Urinary bladder (tissue), 3 donors: ENCODE measurements at regions not wholly inside any gene's neighbourhood (a gene's known extent, or its start where the extent isn't known, plus 50 kb on each side); places are given as distances from the start of the nearest gene placed in this dataset.

ENCODE experiments used
- DNase-seq: peaks from one replicate; pipeline ENCODE4 v3.0.0-alpha.2; 2015; ENCODE audit errors: extremely low spot score
- H3K27ac ChIP-seq: one replicate; pipeline ENCODE4 v1.5.1; 2013; ENCODE audit warnings: low read depth, mild to moderate bottlenecking, moderate library complexity
- H3K36me3 ChIP-seq: one replicate; pipeline ENCODE4 v1.6.1; 2013; ENCODE audit warnings: mild to moderate bottlenecking, moderate library complexity; ENCODE audit not compliant: insufficient read depth
- H3K4me1 ChIP-seq: one replicate; pipeline ENCODE4 v1.6.1; 2013; ENCODE audit warnings: mild to moderate bottlenecking, moderate library complexity; ENCODE audit not compliant: insufficient read depth
- H3K4me3 ChIP-seq: one replicate; pipeline ENCODE4 v1.5.1; 2013; ENCODE audit warnings: low read depth, low read length
- WGBS: extraction: QIAGEN DNeasy Blood & Tissue Kit; methylation state at CpG from one replicate; pipeline ENCODE4 v1.1.7; 2013; 5-methylcytosine and 5-hydroxymethylcytosine counted together
- donor health status: healthy with polysubstance abuse.
- donor health status: healthy.

DNA sequence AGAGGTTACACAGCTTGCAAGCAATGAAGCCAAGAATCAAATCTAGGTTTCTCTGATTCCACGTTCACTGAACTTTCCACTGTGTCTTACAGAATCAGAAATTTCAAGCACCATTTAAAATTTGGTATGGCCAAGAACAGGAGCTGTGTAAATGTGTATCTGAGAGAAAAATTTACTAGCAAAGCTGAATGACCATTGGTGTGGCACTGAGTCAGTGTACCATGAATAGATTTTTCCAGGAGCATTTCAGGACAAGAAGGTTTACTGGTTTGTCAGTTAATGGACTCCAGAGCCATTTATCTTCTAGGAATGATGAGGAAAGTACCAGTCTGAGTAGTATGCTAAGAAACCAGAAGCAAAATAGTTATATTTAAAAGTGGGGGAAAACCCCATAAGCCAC is 269.4 kb upstream of the FAT3 start:
- Histone ChIP-seq H3K27ac (no peak overlapping the region), H3K36me3 (no peaks in the 10 kb centered on the region), H3K4me1 (no peaks in the 10 kb centered on the region), H3K4me3 (no peak overlapping the region)
- DNase-seq, result no peak
- 24% methylated on average over 1 of the region's 1 CpG for WGBS

DNA sequence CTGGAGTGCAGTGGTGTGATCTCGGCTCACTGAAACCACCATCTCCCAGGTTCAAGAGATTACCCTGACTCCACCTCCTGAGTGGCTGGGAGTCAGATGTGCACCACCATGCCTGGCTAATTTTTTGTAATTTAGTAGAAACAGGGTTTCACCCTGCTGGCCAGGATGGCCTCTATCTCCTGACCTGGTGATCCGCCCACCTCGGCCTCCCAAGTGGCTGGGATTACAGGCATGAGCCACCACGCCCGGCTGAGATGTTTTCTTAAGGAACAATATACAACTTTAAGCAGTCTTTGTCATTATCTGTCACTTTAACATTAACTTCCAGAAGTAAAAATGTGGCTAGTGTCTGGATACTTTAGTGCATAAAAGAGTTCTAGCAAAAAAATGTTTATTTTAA is 272.6 kb upstream of the FAT3 start:
- Histone ChIP-seq H3K27ac (no peak overlapping the region), H3K36me3 (no peaks in the 10 kb centered on the region), H3K4me3 (no peak overlapping the region), H3K4me1 (peaks cover 2% of the 10 kb centered on the region)
- no peak for DNase-seq
- WGBS, result 96% methylated on average over 5 of the region's 5 CpGs

DNA sequence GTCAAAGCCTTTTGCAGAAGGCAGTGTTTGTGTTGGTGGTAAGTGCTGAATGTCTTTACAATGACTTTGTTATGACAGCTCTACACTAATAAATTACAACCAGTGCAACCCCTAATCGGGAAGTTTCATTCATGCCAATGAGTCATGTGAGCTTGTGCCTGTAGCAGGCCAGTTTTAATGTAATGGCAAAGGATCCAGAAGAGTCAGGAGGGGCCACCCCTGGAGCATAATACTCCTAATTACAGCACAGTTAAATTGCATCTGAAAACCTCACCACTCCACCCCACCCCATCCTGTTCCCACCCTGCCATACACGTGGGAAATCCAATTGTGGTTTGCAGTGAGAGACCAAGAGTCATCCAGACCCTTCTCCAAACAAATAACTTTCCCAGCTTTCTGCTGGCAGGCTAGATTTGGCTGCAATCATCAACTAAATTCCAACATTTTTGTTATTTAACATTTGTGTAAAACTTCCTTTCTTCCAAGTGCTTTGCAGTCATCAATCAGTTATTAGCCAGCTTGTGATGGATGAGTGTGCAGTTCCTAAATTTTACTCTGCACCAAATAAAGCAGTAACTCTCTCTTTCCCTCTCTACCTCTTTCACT is 277.3 kb upstream of the FAT3 start:
- Histone ChIP-seq H3K36me3 (no peaks in the 10 kb centered on the region), H3K4me1 (peaks cover 2% of the 10 kb centered on the region), H3K4me3 (no peak overlapping the region), H3K27ac (no peak overlapping the region)
- no peak for DNase-seq
- WGBS, result under 1% methylated on average over 2 of the region's 2 CpGs

DNA sequence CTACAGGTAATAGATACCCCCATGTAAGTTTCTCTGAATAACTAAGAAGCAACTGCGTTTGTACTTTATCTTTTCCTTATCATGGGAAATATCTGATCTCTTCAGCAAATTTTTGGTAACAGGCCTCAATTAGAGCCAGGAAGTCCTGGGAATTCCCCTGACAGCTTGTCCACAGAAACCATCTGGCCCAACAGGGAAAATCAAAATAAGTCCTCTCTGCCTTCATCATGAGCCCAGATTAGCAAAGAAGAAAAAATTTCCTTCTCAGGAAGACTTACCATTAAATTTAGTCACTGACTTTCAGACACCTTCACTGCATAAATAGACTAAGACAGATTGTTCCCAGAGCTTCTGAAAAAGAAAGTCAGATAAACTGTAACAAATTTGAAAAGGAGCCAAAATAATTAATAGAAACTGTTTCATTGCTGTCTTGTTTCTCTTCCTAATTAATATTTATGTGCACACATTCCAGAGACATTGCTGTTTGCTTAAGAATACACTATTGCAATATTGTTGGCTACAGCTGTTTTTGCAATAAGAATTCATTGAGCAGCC is 278.1 kb upstream of the FAT3 start:
- Histone ChIP-seq H3K4me3 (no peak overlapping the region), H3K36me3 (no peaks in the 10 kb centered on the region), H3K27ac (no peak overlapping the region), H3K4me1 (peaks cover 2% of the 10 kb centered on the region)
- 19% methylated on average over 1 of the region's 1 CpG for WGBS
- DNase-seq, result no peak

DNA sequence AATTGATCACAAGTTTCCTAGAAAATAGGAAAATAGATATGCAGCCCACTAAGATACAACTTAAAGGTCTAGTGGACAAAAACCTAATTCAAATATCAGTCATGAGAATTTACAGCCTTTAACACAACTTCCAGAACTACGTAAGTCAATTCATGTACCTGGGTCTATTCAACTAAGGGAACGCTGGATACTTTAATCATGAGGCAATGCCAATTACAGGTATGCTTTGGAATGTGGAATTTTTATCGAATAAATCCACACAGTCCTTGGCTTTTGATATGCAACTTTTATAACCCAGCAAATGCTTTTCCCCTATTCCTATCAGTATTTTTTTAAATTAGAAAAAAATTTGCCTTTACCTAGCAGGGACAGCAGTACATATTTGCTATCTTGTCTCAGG is 289.5 kb upstream of the FAT3 start:
- no peak for DNase-seq
- no peaks in the 10 kb centered on the region for H3K4me1 ChIP-seq
- H3K4me3 ChIP-seq, result no peak overlapping the region
- H3K36me3 ChIP-seq, result no peaks in the 10 kb centered on the region
- no peak overlapping the region for H3K27ac ChIP-seq
- WGBS, result 96% methylated on average over 3 of the region's 3 CpGs

DNA sequence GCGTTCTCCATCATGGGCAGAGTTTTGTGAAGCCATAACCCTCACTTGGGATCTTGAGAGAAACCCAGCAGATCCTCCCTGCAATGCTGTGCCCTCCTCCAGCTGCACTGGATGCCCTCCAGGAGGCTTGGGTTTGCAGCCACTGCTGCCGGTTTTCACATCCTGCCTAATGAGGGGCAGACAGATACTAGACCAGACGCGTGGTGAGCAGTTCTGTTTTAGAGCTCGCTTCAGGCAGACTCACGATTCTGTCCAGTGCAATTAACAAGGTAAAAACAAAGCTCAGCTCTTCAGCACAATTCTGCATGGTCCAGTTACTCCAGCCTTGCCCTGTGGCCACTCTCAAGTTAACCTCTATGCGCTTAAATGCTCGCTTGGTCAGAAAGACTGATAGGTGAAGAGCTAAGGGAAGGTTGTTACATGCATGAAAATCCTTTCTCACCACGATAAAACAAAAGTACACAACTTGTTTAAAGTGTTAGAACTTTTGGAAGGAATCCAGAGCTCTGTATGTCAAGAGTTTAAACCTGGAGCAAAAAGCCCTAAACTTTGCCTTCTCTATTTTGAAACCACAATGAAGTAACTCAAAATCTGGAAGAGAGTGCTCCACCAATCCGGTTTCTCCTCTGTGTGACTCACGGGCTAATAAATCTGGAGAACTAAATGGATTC is 292.3 kb upstream of the FAT3 start:
- no peak overlapping the region for H3K27ac ChIP-seq
- H3K4me3 ChIP-seq, result no peak overlapping the region
- DNase-seq, result no peak
- 57% methylated on average over 11 of the region's 11 CpGs for WGBS
- no peaks in the 10 kb centered on the region for H3K4me1 ChIP-seq
- no peaks in the 10 kb centered on the region for H3K36me3 ChIP-seq

DNA sequence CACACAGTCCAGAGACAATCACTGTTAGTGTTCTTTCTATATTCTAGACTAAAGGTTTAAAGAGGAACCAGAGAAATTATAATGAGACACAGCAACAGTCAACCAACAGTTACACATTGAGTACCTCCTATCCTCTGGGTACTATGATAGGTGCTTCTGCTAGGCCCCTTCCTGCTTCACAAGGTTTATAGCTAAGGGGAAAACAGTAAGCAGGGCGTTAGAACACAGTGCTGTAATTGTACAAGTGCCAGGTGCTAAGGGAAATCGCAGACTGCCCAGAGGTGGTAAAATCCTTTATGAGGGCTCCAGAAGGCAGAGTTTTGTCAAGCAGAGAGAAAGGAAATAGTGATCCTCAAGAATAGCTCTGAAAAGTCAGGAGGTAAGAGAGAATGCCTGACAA is 297.2 kb upstream of the FAT3 start:
- whole genome bisulfite sequencing, result 65% methylated on average over 2 of the region's 2 CpGs
- Histone ChIP-seq H3K4me1 (no peaks in the 10 kb centered on the region), H3K4me3 (no peak overlapping the region), H3K27ac (no peak overlapping the region), H3K36me3 (no peaks in the 10 kb centered on the region)
- DNase-seq, result no peak

DNA sequence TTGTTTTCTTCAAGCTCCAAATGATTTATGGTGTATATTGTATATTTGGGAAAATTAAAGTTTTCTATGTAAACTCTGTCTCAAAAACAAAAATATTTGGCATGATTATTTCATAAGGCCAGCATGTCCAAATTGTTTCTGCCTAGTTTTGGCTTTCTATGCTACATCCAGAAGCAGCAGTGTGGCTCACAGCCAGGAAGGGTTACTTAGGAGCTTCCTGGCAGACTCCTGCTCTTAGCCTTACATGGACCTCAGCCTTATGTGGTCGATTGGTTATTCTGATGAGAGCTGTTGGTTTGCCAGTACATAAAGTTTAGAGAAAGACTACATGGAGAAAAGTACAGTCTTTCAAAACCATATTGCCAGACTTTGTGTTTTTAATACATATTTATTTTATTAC is 297.7 kb upstream of the FAT3 start:
- no peak for DNase-seq
- Histone ChIP-seq H3K4me1 (no peaks in the 10 kb centered on the region), H3K27ac (no peak overlapping the region), H3K36me3 (no peaks in the 10 kb centered on the region), H3K4me3 (no peak overlapping the region)
- 21% methylated on average over 1 of the region's 1 CpG for WGBS

DNA sequence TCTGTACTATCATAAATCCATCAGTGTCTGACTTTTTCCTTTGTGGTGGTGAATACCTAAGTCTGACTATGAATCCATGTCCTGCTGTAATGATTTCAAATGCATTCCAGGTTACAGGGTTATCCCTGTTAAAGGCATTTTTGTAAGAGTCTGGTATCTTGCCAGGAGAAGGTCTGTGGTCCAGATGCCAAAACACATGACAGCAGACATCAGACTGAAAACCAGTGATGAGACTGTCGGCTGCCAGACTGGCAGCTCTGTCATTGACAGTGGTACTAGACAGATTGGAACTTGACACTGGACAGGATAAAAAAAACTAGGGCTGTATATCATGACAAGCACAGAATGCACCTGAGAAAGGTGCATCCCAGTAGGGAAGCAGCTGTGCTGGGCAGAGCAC is 301.8 kb upstream of the FAT3 start:
- H3K4me1 ChIP-seq, result no peaks in the 10 kb centered on the region
- no peak for DNase-seq
- H3K4me3 ChIP-seq, result no peak overlapping the region
- no peak overlapping the region for H3K27ac ChIP-seq
- 90% methylated on average over 1 of the region's 1 CpG for WGBS
- no peaks in the 10 kb centered on the region for H3K36me3 ChIP-seq

DNA sequence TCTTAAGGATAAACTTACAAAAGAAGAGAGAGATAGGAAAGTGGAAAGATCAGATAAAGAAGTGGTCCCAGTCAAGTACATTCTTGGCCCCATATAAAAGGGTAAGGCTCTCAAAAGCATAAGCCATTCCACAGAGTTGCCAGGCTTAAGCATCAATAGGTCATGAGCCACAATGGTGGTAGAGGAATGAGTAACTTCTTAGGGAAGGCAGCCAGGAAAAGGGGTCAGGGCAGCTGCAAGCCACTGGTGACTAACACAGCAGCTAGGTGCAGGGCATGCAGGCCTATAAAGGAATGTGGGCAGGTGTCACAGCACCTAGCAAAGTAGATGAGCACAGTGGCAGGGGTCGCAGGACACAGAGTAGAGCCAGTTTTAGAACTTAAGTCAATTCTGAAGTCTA is 302.6 kb upstream of the FAT3 start:
- 86% methylated on average over 1 of the region's 1 CpG for WGBS
- Histone ChIP-seq H3K4me1 (no peaks in the 10 kb centered on the region), H3K27ac (no peak overlapping the region), H3K36me3 (no peaks in the 10 kb centered on the region), H3K4me3 (no peak overlapping the region)
- DNase-seq, result no peak

DNA sequence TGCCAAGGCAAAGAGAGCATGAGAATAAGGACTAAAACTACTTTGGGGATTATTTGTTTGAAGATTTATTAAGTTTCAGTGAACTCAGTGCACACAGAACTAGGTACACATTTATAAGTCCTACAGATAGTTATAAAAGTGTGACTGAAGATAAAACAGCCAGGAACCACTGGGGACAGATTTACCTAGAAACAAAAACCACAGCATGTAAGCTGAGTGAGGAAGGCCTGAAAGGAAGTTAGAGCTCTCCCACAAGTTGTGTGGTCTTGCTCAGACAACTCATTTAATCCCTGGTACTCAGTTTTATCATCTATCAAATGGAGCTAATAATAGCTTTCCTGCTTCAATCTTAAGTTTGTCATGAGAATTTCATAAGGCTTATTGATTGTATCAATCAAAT is 311.2 kb upstream of the FAT3 start:
- Histone ChIP-seq H3K36me3 (no peaks in the 10 kb centered on the region), H3K27ac (no peak overlapping the region), H3K4me1 (no peaks in the 10 kb centered on the region), H3K4me3 (no peak overlapping the region)
- no peak for DNase-seq

DNA sequence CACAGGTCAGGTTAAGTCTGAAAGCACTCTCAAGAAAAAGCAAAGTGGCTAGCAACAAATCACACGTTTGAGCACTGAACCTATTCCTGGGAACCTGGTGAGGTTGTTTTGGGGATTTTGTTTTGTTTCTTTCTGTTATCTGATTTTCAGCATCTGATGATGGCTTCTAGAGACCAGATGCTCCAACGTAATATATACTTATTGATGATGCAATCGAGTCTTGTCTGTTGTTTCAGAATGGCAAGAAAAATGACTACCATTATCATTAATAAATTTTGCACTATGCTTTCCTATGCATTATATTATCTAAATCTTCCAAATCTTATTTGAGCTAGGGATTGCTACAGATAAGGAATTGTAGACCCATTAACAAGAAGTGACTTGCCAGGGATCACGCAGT is 312.3 kb upstream of the FAT3 start:
- Histone ChIP-seq H3K4me3 (no peak overlapping the region), H3K27ac (no peak overlapping the region), H3K36me3 (no peaks in the 10 kb centered on the region), H3K4me1 (no peaks in the 10 kb centered on the region)
- 72% methylated on average over 4 of the region's 4 CpGs for WGBS
- DNase-seq, result no peak

DNA sequence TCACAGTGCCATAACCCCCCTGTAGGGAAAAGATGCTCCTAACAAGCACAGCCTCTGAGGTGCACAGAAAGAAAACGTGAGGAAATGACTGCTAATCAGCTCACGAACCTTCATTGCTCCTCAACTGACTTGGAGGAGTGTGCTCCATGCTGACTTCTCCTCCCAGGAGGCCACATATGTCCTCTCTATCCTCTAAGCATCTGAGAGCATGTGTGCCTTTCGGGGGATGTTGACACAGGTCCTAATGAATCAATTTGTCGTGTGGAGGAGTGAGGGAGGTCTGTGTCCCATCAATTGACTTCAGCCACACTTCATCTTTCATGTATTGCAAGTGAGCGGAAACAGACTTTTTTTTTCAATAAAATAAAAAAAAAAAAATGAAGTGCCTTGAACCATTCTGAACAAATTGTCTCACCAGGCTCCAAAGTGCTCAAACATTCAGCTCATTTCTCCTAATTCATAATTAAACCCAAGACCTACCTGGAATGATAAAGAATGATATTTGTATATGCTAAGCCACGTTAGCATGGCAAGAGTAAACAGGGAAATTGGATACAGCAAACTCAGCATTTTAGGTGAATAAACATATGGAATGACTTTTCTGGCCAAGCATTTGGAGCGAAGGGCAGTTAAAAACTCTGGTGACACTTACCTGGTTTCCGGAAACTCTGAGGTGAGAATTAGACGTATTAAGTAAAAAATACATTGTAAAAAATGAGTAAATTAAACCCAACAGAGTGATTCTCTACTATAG is 317.6 kb upstream of the FAT3 start:
- Histone ChIP-seq H3K36me3 (no peaks in the 10 kb centered on the region), H3K4me1 (no peaks in the 10 kb centered on the region), H3K4me3 (no peak overlapping the region), H3K27ac (no peak overlapping the region)
- no peak for DNase-seq
- 76% methylated on average over 9 of the region's 9 CpGs for WGBS
